RWPE1 (cell line): ENCODE measurements at regions not wholly inside any gene's neighbourhood (a gene's known extent, or its start where the extent isn't known, plus 50 kb on each side); places are given as distances from the start of the nearest gene placed in this dataset.
A peak's percentile ranks its signal among the peaks of the same experiment; 100 is the strongest.

ENCODE experiments used
- CTCF ChIA-PET: fragments of 350-600 bp; sonication (Branson Sonifier 250); formaldehyde crosslinking; extraction: SDS; loops from one replicate; lab custom pipeline; 2021; lab: Yijun Ruan, JAX
- POLR2A ChIA-PET: fragments of 400-600 bp; formaldehyde crosslinking; extraction: SDS; loops from one replicate; lab custom pipeline; 2020; ENCODE audit warnings: antibody characterized with exemption; ENCODE audit not compliant: low non-redundant PET; lab: Yijun Ruan, JAX
- DNase-seq: peaks from one replicate; pipeline ENCODE4 v3.0.0; 2012; ENCODE audit warnings: low spot score
- H3K27ac ChIP-seq: fragments of 450-650 bp; 2 replicates; pipeline ENCODE4 v1.5.1; 2017
- CTCF ChIP-seq: fragments of 450-650 bp; conservative IDR thresholded peaks from 2 replicates; pipeline ENCODE4 v1.5.1; 2017; ENCODE audit warnings: low read depth, mild to moderate bottlenecking

GRCh38 chr4:165548702-165549101 lies 169.9 kb downstream of the CPE start:
- no peak for TF ChIP-seq CTCF
- ChIA-PET POLR2A (no interaction called here), CTCF (no interaction called here)
- H3K27ac ChIP-seq = no peak overlapping the region
- DNase-seq = no peak

GRCh38 chr4:165553221-165553810 lies 174.5 kb downstream of the CPE start:
- DNase-seq = no peak
- no peak for TF ChIP-seq CTCF
- ChIA-PET POLR2A (no interaction called here), CTCF (interaction anchor here (0.6 kb wide), 1 partner anchor 421 kb away, joined by 3 read pairs; no protein-coding TSS in a partner anchor)
- no peak overlapping the region for H3K27ac ChIP-seq

GRCh38 chr4:165555302-165555701 lies 176.5 kb downstream of the CPE start:
- H3K27ac ChIP-seq = no peak overlapping the region
- TF ChIP-seq CTCF = no peak
- POLR2A ChIA-PET = no interaction called here

GRCh38 chr4:165556383-165556782 lies 177.6 kb downstream of the CPE start:
- POLR2A ChIA-PET = no interaction called here

More at GRCh38 chr4:165555302-165555701, 176.5 kb downstream of the CPE start:
- DNase-seq = no peak
- CTCF ChIA-PET = no interaction called here

GRCh38 chr4:165560941-165561340 lies 182.1 kb downstream of the CPE start:
- no peak overlapping the region for H3K27ac ChIP-seq
- ChIA-PET CTCF (no interaction called here), POLR2A (no interaction called here)
- no peak for DNase-seq
- no peak for TF ChIP-seq CTCF

More at GRCh38 chr4:165556383-165556782, 177.6 kb downstream of the CPE start:
- CTCF ChIA-PET = no interaction called here
- H3K27ac ChIP-seq = no peak overlapping the region
- no peak for DNase-seq
- no peak for TF ChIP-seq CTCF

GRCh38 chr4:165563851-165564250 lies 185.0 kb downstream of the CPE start:
- H3K27ac ChIP-seq = no peak overlapping the region
- DNase-seq = peak; percentile 18
- CTCF ChIA-PET = interaction anchor here (0.6 kb wide), 2 partner anchors 20 to 33 kb away, joined by 3 to 5 read pairs; no protein-coding TSS in a partner anchor
- POLR2A ChIA-PET = no interaction called here
- TF ChIP-seq CTCF = no peak
